HepG2 (cell line): ENCODE measurements at regions not wholly inside any gene's neighbourhood (a gene's known extent, or its start where the extent isn't known, plus 50 kb on each side); places are given as distances from the start of the nearest gene placed in this dataset.

Experiments
- ATAC-seq: fragments of 200-7000 bp; cut with Tn5 transposase; 3 replicates; pipeline ENCODE4 v1.9.1; 2020; ENCODE audit warnings: mild to moderate bottlenecking, moderate library complexity
- BruUV-seq: library from RNA; stranded (reverse); fragments of 400-500 nt; replicated peaks from 2 replicates; lab custom pipeline; 2021; lab: Mats Ljungman, UMichigan
- CTCF ChIA-PET: fragments of 300-600 bp; formaldehyde crosslinking; extraction: SDS; loops from one replicate; lab custom pipeline; 2021; ENCODE audit warnings: low total read pairs, inconsistent platforms, low intra/inter-chr PET ratio; lab: Yijun Ruan, JAX
- POLR2A ChIA-PET: fragments of 350-600 bp; sonication (Branson Sonifier 250); formaldehyde crosslinking; loops from one replicate; lab custom pipeline; 2020; ENCODE audit warnings: antibody characterized with exemption, inconsistent platforms; lab: Yijun Ruan, JAX
- DNase-seq: peaks from one replicate; pipeline ENCODE4 v3.0.0-alpha.2; 2015; ENCODE audit warnings: low spot score
- FAIRE-seq: peaks from 3 replicates; lab custom pipeline; 2011; peaks lifted over from hg19 to GRCh38; lab: Jason Lieb, UNC
- H2AFZ ChIP-seq: one replicate; pipeline ENCODE4 v1.6.1; 2011; ENCODE audit warnings: low read length, inconsistent platforms
- H3K27ac ChIP-seq: fragments of 300-600 bp; 3 replicates; pipeline ENCODE4 v1.8.0; 2011; ENCODE audit warnings: mixed run types, mild to moderate bottlenecking, mixed read lengths, low read length, inconsistent platforms; ENCODE audit not compliant: insufficient read depth; ENCODE audit errors: extremely low read length
- H3K27me3 ChIP-seq, 2 experiments: fragments of 200-600 bp in 1 of 2; 2 replicates in 1 of 2; 3 replicates in 1 of 2; pipeline versions ENCODE4 v1.6.0 to v1.8.0; 2011; ENCODE audit warnings: low read length in 2 of 2, mild to moderate bottlenecking in 2 of 2, moderate library complexity in 2 of 2, inconsistent platforms in 1 of 2; ENCODE audit not compliant: insufficient read depth in 2 of 2, control insufficient read depth in 1 of 2
- H3K36me3 ChIP-seq, 2 experiments: fragments of 200-600 bp in 1 of 2; replicated peaks in 1 of 2; 2 replicates in 1 of 2; 3 replicates in 1 of 2; pipeline versions ENCODE4 v1.5.1 to v1.8.0; 2011; ENCODE audit warnings: low read length in 2 of 2, inconsistent platforms in 1 of 2; ENCODE audit not compliant: insufficient read depth in 2 of 2, control insufficient read depth in 1 of 2
- H3K4me1 ChIP-seq: 2 replicates; pipeline ENCODE4 v1.5.1; 2012; ENCODE audit warnings: low read length, inconsistent platforms; ENCODE audit not compliant: insufficient read depth
- H3K4me2 ChIP-seq: 2 replicates; pipeline ENCODE4 v1.6.0; 2011; ENCODE audit warnings: low read depth, low read length, inconsistent platforms
- H3K4me3 ChIP-seq, 3 experiments: fragments of 200-600 bp in 1 of 3; sonication (generic), shearing (Covaris generic) in 1 of 3; replicated peaks in 1 of 3; 2 replicates each; pipeline ENCODE4 v1.5.1; 2011 to 2016; ENCODE audit warnings: low read length in 3 of 3, inconsistent platforms in 2 of 3, low read depth in 2 of 3, mild to moderate bottlenecking in 2 of 3, control low read depth in 1 of 3, mixed read lengths in 1 of 3; ENCODE audit not compliant: insufficient read depth in 1 of 3
- H3K79me2 ChIP-seq: one replicate; pipeline ENCODE4 v1.6.1; 2011; ENCODE audit warnings: low read length, inconsistent platforms; ENCODE audit not compliant: insufficient read depth
- H3K9ac ChIP-seq: 2 replicates; pipeline ENCODE4 v1.6.0; 2011; ENCODE audit warnings: mild to moderate bottlenecking, low read depth, low read length, inconsistent platforms; ENCODE audit not compliant: insufficient read depth
- H3K9me3 ChIP-seq: 2 replicates; pipeline ENCODE4 v1.5.1; 2012; ENCODE audit warnings: mild to moderate bottlenecking, low read length
- H4K20me1 ChIP-seq: 2 replicates; pipeline ENCODE4 v1.6.0; 2011; ENCODE audit warnings: inconsistent platforms, mild to moderate bottlenecking, low read length, moderate library complexity; ENCODE audit not compliant: insufficient read depth
- CCAR2 ChIP-seq: fragments of 200-400 bp; formaldehyde crosslinking; optimal IDR thresholded peaks from 2 replicates; pipeline ENCODE3; 2018; ENCODE audit warnings: low read depth, mild to moderate bottlenecking, low read length, moderate library complexity
- IRF2 ChIP-seq: IDR thresholded peaks from 2 replicates; pipeline ENCODE4 v1.6.1; 2018; ENCODE audit warnings: missing genetic modification reagents, missing compliant biosample characterization
- MEIS2 ChIP-seq: sonication (generic); formaldehyde crosslinking; IDR thresholded peaks from 2 replicates; pipeline ENCODE4 v1.9.0; 2021; ENCODE audit warnings: mild to moderate bottlenecking, missing genetic modification reagents
- RBM22 ChIP-seq: fragments of 200-400 bp; formaldehyde crosslinking; optimal IDR thresholded peaks from 2 replicates; pipeline ENCODE3; 2017; ENCODE audit warnings: mild to moderate bottlenecking, low read length, moderate library complexity
- TRIM24 ChIP-seq: sonication (generic); formaldehyde crosslinking; IDR thresholded peaks from 2 replicates; pipeline ENCODE4 v1.8.0; 2022; ENCODE audit warnings: mild to moderate bottlenecking, missing genetic modification reagents
- ZBTB42 ChIP-seq: sonication (generic); formaldehyde crosslinking; IDR thresholded peaks from 2 replicates; pipeline ENCODE4 v1.5.0; 2020; ENCODE audit warnings: mild to moderate bottlenecking, missing genetic modification reagents
- ZFX ChIP-seq: sonication (generic); formaldehyde crosslinking; IDR thresholded peaks from 2 replicates; pipeline ENCODE4 v1.4.0; 2020; ENCODE audit warnings: mild to moderate bottlenecking, low read depth, missing genetic modification reagents, moderate library complexity
- ZNF280D ChIP-seq: sonication (generic); formaldehyde crosslinking; IDR thresholded peaks from 2 replicates; pipeline ENCODE4 v1.5.1; 2020; ENCODE audit warnings: mild to moderate bottlenecking, missing genetic modification reagents
- ZNF605 ChIP-seq: sonication (generic); formaldehyde crosslinking; IDR thresholded peaks from 2 replicates; pipeline ENCODE4 v1.8.0; 2022; ENCODE audit warnings: mild to moderate bottlenecking, missing genetic modification reagents
- ZNF850 ChIP-seq: sonication (generic); formaldehyde crosslinking; conservative IDR thresholded peaks from 2 replicates; pipeline ENCODE4 v1.9.0; 2021; ENCODE audit warnings: mild to moderate bottlenecking, missing genetic modification reagents
- in situ Hi-C: cut with HindIII; loops from 2 replicates; pipeline ENCODE4 v1.10.0; 2017; ENCODE audit warnings: low pct_unique_long_range_greater_than_20kb; ENCODE audit not compliant: extremely low pct_ligation_motif_present
- intact Hi-C: fragments of 100-400 bp; cut with micrococcal nuclease; formaldehyde crosslinking; loops from one replicate; pipeline ENCODE4 v1.10.0; 2022; ENCODE audit not compliant: unreplicated experiment

GRCh38 chr9:111198936-111199335 lies 131.1 kb downstream of the OR2K2 start:
- ChIA-PET CTCF (no interaction called here), POLR2A (no interaction called here)
- H2AFZ ChIP-seq = no peak overlapping the region
- H3K9me3 ChIP-seq = no peaks in the 10 kb centered on the region
- H3K36me3 ChIP-seq = no peaks in the 10 kb centered on the region
- H3K79me2 ChIP-seq = no peaks in the 10 kb centered on the region
- in situ Hi-C loops (no loop called here), intact Hi-C loops (no loop called here)
- DNase-seq (no peak), FAIRE-seq (no peak), ATAC-seq (no peak)
- H3K4me2 ChIP-seq = no peak overlapping the region
- H3K9ac ChIP-seq = no peak overlapping the region
- TF ChIP-seq ZNF850 (no peak), TRIM24 (CRISPR knock-in tag) (no peak), CCAR2 (no peak), IRF2 (CRISPR knock-in tag) (no peak), ZNF605 (CRISPR knock-in tag) (no peak), ZFX (CRISPR knock-in tag) (no peak), ZBTB42 (no peak), RBM22 (no peak), ZNF280D (CRISPR knock-in tag) (no peak), MEIS2 (CRISPR knock-in tag) (no peak)
- no TSS peak for BruUV-seq
- H3K27ac ChIP-seq = no peak overlapping the region
- H3K27me3 ChIP-seq = no peaks in the 10 kb centered on the region; a peak in 1 of 5 replicates
- H4K20me1 ChIP-seq = no peaks in the 10 kb centered on the region
- H3K4me1 ChIP-seq = peaks cover 9% of the 10 kb centered on the region; the same call in 1 of the 2 replicates
- no peak overlapping the region for H3K4me3 ChIP-seq
